Stomach (tissue), 4 donors: ENCODE measurements at regions not wholly inside any gene's neighbourhood (a gene's known extent, or its start where the extent isn't known, plus 50 kb on each side); places are given as distances from the start of the nearest gene placed in this dataset.

ENCODE experiments used
- EP300 ChIP-seq: sonication (generic); formaldehyde crosslinking; IDR thresholded peaks from one replicate; pipeline ENCODE4 v1.6.1; 2017; ENCODE audit warnings: antibody characterized with exemption
- POLR2A ChIP-seq, 4 donors: fragments of 450-650 bp; IDR thresholded peaks; one replicate each; pipeline ENCODE4 v1.6.1; 2016; ENCODE audit warnings: antibody characterized with exemption in 4 of 4, control low read depth in 2 of 4, mild to moderate bottlenecking in 1 of 4, moderate library complexity in 1 of 4
- POLR2AphosphoS5 ChIP-seq, 3 donors: sonication (generic); formaldehyde crosslinking; IDR thresholded peaks; one replicate each; pipeline ENCODE4 v1.6.1; 2016; ENCODE audit warnings: antibody characterized with exemption in 3 of 3
- TF ChIP-seq, protein P1 (sequence below), 7 experiments: fragments of 450-650 bp in 4 of 7; fragments of 200-600 bp in 3 of 7; sonication (generic) in 3 of 7; IDR thresholded peaks; one replicate each; pipeline ENCODE4 v1.5.1; 2016 to 2019; ENCODE audit warnings: antibody characterized with exemption in 7 of 7, control low read depth in 2 of 7, mild to moderate bottlenecking in 1 of 7

DNA sequence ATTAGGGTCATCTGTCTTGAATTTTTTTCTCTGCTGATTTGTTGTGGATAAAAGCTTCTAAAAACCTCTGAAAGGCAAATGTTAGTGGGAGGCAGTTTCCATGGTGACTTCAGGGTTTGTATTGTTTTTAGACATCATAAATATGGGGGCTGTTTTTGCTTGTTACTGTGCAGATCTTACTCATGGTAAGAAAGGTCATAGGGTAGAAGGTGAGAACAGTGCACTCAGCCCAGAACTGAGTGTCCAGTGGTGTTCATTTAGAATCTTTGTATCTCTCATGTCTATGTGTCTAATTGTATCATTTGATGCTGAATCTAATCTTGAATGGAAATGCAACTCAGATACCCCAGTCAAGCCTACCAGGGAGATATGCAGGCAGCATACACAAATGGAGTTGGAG is 609.8 kb downstream of the ZNF674 start:
- TF ChIP-seq POLR2AphosphoS5 (IDR thresholded peaks at IDR 0.05) = no peak
- TF ChIP-seq, protein P1, sequence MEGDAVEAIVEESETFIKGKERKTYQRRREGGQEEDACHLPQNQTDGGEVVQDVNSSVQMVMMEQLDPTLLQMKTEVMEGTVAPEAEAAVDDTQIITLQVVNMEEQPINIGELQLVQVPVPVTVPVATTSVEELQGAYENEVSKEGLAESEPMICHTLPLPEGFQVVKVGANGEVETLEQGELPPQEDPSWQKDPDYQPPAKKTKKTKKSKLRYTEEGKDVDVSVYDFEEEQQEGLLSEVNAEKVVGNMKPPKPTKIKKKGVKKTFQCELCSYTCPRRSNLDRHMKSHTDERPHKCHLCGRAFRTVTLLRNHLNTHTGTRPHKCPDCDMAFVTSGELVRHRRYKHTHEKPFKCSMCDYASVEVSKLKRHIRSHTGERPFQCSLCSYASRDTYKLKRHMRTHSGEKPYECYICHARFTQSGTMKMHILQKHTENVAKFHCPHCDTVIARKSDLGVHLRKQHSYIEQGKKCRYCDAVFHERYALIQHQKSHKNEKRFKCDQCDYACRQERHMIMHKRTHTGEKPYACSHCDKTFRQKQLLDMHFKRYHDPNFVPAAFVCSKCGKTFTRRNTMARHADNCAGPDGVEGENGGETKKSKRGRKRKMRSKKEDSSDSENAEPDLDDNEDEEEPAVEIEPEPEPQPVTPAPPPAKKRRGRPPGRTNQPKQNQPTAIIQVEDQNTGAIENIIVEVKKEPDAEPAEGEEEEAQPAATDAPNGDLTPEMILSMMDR (IDR thresholded peaks at IDR 0.05) = no peak
- no peak for TF ChIP-seq EP300
- no peak for TF ChIP-seq POLR2A (IDR thresholded peaks at IDR 0.05)
